GM23248 (cell line): ENCODE measurements at regions not wholly inside any gene's neighbourhood (a gene's known extent, or its start where the extent isn't known, plus 50 kb on each side); places are given as distances from the start of the nearest gene placed in this dataset.

Experiments used
- EZH2 ChIP-seq: fragments of 200-600 bp; sonication (generic); IDR thresholded peaks from 2 replicates; pipeline ENCODE4 v1.6.1; 2018; ENCODE audit warnings: antibody characterized with exemption, mild to moderate bottlenecking; ENCODE audit not compliant: insufficient read depth, poor library complexity, severe bottlenecking
- EZH2phosphoT487 ChIP-seq: fragments of 200-600 bp; sonication (generic); IDR thresholded peaks from 2 replicates; pipeline ENCODE4 v1.6.1; 2018; ENCODE audit warnings: antibody characterized with exemption, moderate library complexity, mild to moderate bottlenecking, low read depth; ENCODE audit not compliant: insufficient read depth

- TF ChIP-seq EZH2, result no peak
- TF ChIP-seq EZH2phosphoT487, result no peak
Measured at GRCh38 chr4:156598138-156598681, 373.4 kb downstream of the PDGFC start.
